ENCODE measurements at regions not wholly inside any gene's neighbourhood (a gene's known extent, or its start where the extent isn't known, plus 50 kb on each side); places are given as distances from the start of the nearest gene placed in this dataset.

- no peak for TF ChIP-seq CTCF (conservative IDR thresholded peaks at IDR 0.05; ENCODE audit: control insufficient read depth, insufficient read depth, low read depth, low read length)
- no peak overlapping the region for H3K4me3 ChIP-seq (ENCODE audit: control insufficient read depth, low read depth, low read length)
- DNase-seq (ENCODE audit: low read depth), result no peak
These were observed 172.4 kb downstream of the CNTN3 start for GRCh38 chr3:74442068-74442467.

GRCh38 chr3:74436184-74436583, 178.3 kb downstream of the CNTN3 start:
- no peak for DNase-seq (ENCODE audit: low read depth)
- H3K4me3 ChIP-seq (ENCODE audit: control insufficient read depth, low read depth, low read length), result no peak overlapping the region
- TF ChIP-seq CTCF (conservative IDR thresholded peaks at IDR 0.05; ENCODE audit: control insufficient read depth, insufficient read depth, low read depth, low read length), result no peak

DNA sequence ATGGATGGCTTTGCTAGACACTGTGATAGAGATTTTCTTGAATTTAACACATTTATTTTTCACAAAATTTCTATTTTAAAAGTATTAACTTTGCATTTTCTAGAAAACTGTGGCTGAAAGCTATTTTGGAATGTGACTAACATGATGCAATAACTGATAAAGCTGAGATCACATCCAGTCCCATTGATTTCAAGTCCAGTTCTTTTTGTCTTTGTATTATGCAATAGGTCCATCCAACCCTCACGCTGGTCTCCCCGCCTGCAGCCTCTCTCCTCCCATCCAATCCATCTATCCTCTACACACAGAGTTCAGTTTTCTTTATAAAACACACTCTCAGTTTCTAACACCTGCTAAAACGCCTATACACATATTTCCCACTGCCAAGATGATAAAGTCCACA, 178.8 kb downstream of the CNTN3 start:
- H3K4me3 ChIP-seq (ENCODE audit: control insufficient read depth, low read depth, low read length), result no peak overlapping the region
- no peak for TF ChIP-seq CTCF (conservative IDR thresholded peaks at IDR 0.05; ENCODE audit: control insufficient read depth, insufficient read depth, low read depth, low read length)
- DNase-seq (ENCODE audit: low read depth), result no peak

- H3K4me3 ChIP-seq (ENCODE audit: control insufficient read depth, low read depth, low read length), result no peak overlapping the region
- DNase-seq (ENCODE audit: low read depth), result no peak
- no peak for TF ChIP-seq CTCF (conservative IDR thresholded peaks at IDR 0.05; ENCODE audit: control insufficient read depth, insufficient read depth, low read depth, low read length)
These were observed 180.1 kb downstream of the CNTN3 start for GRCh38 chr3:74434406-74434805.

DNA sequence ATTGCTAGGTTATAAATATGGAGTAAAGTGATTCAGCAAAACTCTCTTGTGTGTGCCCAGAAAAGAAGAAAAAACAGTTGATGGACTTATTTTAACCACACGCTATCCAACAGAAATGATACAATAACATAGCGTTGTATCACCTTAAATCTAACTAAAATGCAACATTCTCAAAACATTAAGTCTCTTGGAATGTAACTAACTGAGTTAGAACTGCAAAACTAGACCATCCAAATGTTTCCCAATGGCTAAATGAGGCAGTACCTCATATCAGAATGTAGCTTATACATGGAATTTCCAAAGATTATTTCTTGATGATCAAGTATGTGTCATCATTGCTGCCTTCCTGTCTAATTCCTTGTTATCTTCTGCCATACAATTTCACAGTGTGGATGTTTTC, 187.9 kb downstream of the CNTN3 start:
- H3K4me3 ChIP-seq (ENCODE audit: control insufficient read depth, low read depth, low read length), result no peak overlapping the region
- DNase-seq (ENCODE audit: low read depth), result peak; percentile 59
- no peak for TF ChIP-seq CTCF (conservative IDR thresholded peaks at IDR 0.05; ENCODE audit: control insufficient read depth, insufficient read depth, low read depth, low read length)

GRCh38 chr3:74423867-74424266, 190.6 kb downstream of the CNTN3 start:
- H3K4me3 ChIP-seq (ENCODE audit: control insufficient read depth, low read depth, low read length), result no peak overlapping the region
- no peak for TF ChIP-seq CTCF (conservative IDR thresholded peaks at IDR 0.05; ENCODE audit: control insufficient read depth, insufficient read depth, low read depth, low read length)
- DNase-seq (ENCODE audit: low read depth), result no peak

- H3K4me3 ChIP-seq (ENCODE audit: control insufficient read depth, low read depth, low read length), result no peak overlapping the region
- no peak for DNase-seq (ENCODE audit: low read depth)
- no peak for TF ChIP-seq CTCF (conservative IDR thresholded peaks at IDR 0.05; ENCODE audit: control insufficient read depth, insufficient read depth, low read depth, low read length)
These were observed 193.8 kb downstream of the CNTN3 start for GRCh38 chr3:74420538-74421124.
